ENCODE measurements at regions not wholly inside any gene's neighbourhood (a gene's known extent, or its start where the extent isn't known, plus 50 kb on each side); places are given as distances from the start of the nearest gene placed in this dataset.

GRCh38 chr4:125828346-125828745, 513.6 kb downstream of the FAT4 start:
- DNase-seq (ENCODE audit: low spot score) (no peak), ATAC-seq (ENCODE audit: low FRiP score) (no peak)
- no peak for TF ChIP-seq CTCF (IDR thresholded peaks at IDR 0.05)

- no peak for TF ChIP-seq CTCF (IDR thresholded peaks at IDR 0.05)
- DNase-seq (ENCODE audit: low spot score) (no peak), ATAC-seq (ENCODE audit: low FRiP score) (no peak)
Measured at GRCh38 chr4:125832161-125832560, 517.4 kb downstream of the FAT4 start.

- DNase-seq (ENCODE audit: low spot score) (no peak), ATAC-seq (ENCODE audit: low FRiP score) (no peak)
- TF ChIP-seq CTCF (IDR thresholded peaks at IDR 0.05) = no peak
Measured at GRCh38 chr4:125836597-125837195, 521.9 kb downstream of the FAT4 start.

- DNase-seq (ENCODE audit: low spot score) = no peak
- no peak for TF ChIP-seq CTCF (IDR thresholded peaks at IDR 0.05)
- ATAC-seq (ENCODE audit: low FRiP score) = no peak
Measured at GRCh38 chr4:125837493-125838201, 522.9 kb downstream of the FAT4 start.

- ATAC-seq (ENCODE audit: low FRiP score) (no peak), DNase-seq (ENCODE audit: low spot score) (no peak)
- TF ChIP-seq CTCF (IDR thresholded peaks at IDR 0.05) = no peak
Measured at GRCh38 chr4:125838202-125838601, 523.4 kb downstream of the FAT4 start.

GRCh38 chr4:125838924-125839323, 524.2 kb downstream of the FAT4 start:
- DNase-seq (ENCODE audit: low spot score) (no peak), ATAC-seq (ENCODE audit: low FRiP score) (no peak)
- TF ChIP-seq CTCF (IDR thresholded peaks at IDR 0.05) = no peak

- no peak for TF ChIP-seq CTCF (IDR thresholded peaks at IDR 0.05)
- DNase-seq (ENCODE audit: low spot score) (no peak), ATAC-seq (ENCODE audit: low FRiP score) (no peak)
Measured at GRCh38 chr4:125843947-125844346, 529.2 kb downstream of the FAT4 start.

All from omental fat pad (tissue), 3 donors.